GM18517 (cell line): ENCODE measurements at regions not wholly inside any gene's neighbourhood (a gene's known extent, or its start where the extent isn't known, plus 50 kb on each side); places are given as distances from the start of the nearest gene placed in this dataset.
"Not testable (repeated sequence)": the region's sequence is repeated elsewhere in the genome, so short reads cannot be mapped to it uniquely, and the experiment has no call there.

Experiments used
- ATAC-seq: cut with Tn5 transposase; IDR thresholded peaks from one replicate; pipeline ENCODE4 v1.9.1; 2021; ENCODE audit warnings: mild to moderate bottlenecking, moderate library complexity; ENCODE audit not compliant: unreplicated experiment

GRCh38 chr11:127996825-127997224 lies 590.5 kb downstream of the ETS1 start:
- ATAC-seq: no peak

GRCh38 chr11:127995921-127996320 lies 591.4 kb downstream of the ETS1 start:
- ATAC-seq: no peak

GRCh38 chr11:127994736-127995135 lies 592.6 kb downstream of the ETS1 start:
- ATAC-seq: no peak

- ATAC-seq: no peak
Measured at GRCh38 chr11:127993788-127994187, 593.6 kb downstream of the ETS1 start.

GRCh38 chr11:127993281-127993680 lies 594.1 kb downstream of the ETS1 start:
- ATAC-seq: no peak

- no peak for ATAC-seq
Measured at GRCh38 chr11:127986073-127986472, 601.3 kb downstream of the ETS1 start.

GRCh38 chr11:127972816-127973215 lies 614.5 kb downstream of the ETS1 start:
- no peak for ATAC-seq

- no peak for ATAC-seq
Measured at GRCh38 chr11:127971448-127971847, 615.9 kb downstream of the ETS1 start.

GRCh38 chr11:127966821-127967220 lies 620.5 kb downstream of the ETS1 start:
- no peak for ATAC-seq

GRCh38 chr11:127965939-127966668 lies 621.3 kb downstream of the ETS1 start:
- no peak for ATAC-seq

GRCh38 chr11:127962416-127962815 lies 624.9 kb downstream of the ETS1 start:
- ATAC-seq: no peak

- ATAC-seq: no peak
Measured at GRCh38 chr11:127950162-127950561, 637.2 kb downstream of the ETS1 start.

GRCh38 chr11:127943763-127944162 lies 643.6 kb downstream of the ETS1 start:
- ATAC-seq: no peak

- no peak for ATAC-seq
Measured at GRCh38 chr11:127943152-127943551, 644.2 kb downstream of the ETS1 start.

GRCh38 chr11:127941554-127941953 lies 645.8 kb downstream of the ETS1 start:
- not testable (repeated sequence) for ATAC-seq

- ATAC-seq: no peak
Measured at GRCh38 chr11:127939000-127939399, 648.4 kb downstream of the ETS1 start.

- no peak for ATAC-seq
Measured at GRCh38 chr11:127935081-127935480, 652.3 kb downstream of the ETS1 start.

GRCh38 chr11:127933961-127934360 lies 653.4 kb downstream of the ETS1 start:
- ATAC-seq: not testable (repeated sequence)

GRCh38 chr11:127931803-127932202 lies 655.6 kb downstream of the ETS1 start:
- no peak for ATAC-seq

- ATAC-seq: no peak
Measured at GRCh38 chr11:127926721-127927120, 660.6 kb downstream of the ETS1 start.

- ATAC-seq: no peak
Measured at GRCh38 chr11:127925475-127925874, 661.9 kb downstream of the ETS1 start.

- no peak for ATAC-seq
Measured at GRCh38 chr11:127919206-127920000, 668.0 kb downstream of the ETS1 start.
